Activated naive CD4-positive, alpha-beta T cell treated with anti-CD3 and anti-CD28 coated beads for 36 hours (primary cell): ENCODE measurements at regions not wholly inside any gene's neighbourhood (a gene's known extent, or its start where the extent isn't known, plus 50 kb on each side); places are given as distances from the start of the nearest gene placed in this dataset.
"Not testable (repeated sequence)": the region's sequence is repeated elsewhere in the genome, so short reads cannot be mapped to it uniquely, and the experiment has no call there.

Experiments
- CTCF ChIA-PET: fragments of 350-600 bp; sonication (Branson Sonifier 250); formaldehyde crosslinking; loops from one replicate; lab custom pipeline; 2021; ENCODE audit warnings: antibody characterized with exemption; lab: Charles Lee
- DNase-seq: peaks from one replicate; pipeline ENCODE4 v3.0.0-alpha.2; 2020
- H3K27ac Mint-ChIP-seq: one replicate; pipeline ENCODE4 v1.8.0; 2021; ENCODE audit warnings: mild to moderate bottlenecking, mixed read lengths
- H3K27me3 Mint-ChIP-seq: one replicate; pipeline ENCODE4 v1.8.0; 2021; ENCODE audit warnings: low read depth, mixed read lengths
- H3K36me3 Mint-ChIP-seq: one replicate; pipeline ENCODE4 v1.8.0; 2021; ENCODE audit warnings: low read depth, mixed read lengths
- H3K4me1 Mint-ChIP-seq: one replicate; pipeline ENCODE4 v1.8.0; 2021; ENCODE audit warnings: low read depth, mixed read lengths
- H3K4me3 Mint-ChIP-seq: one replicate; pipeline ENCODE4 v1.8.0; 2021; ENCODE audit warnings: mild to moderate bottlenecking, moderate library complexity, mixed read lengths
- H3K9me3 Mint-ChIP-seq: one replicate; pipeline ENCODE4 v1.8.0; 2021; ENCODE audit warnings: mixed read lengths
- intact Hi-C: fragments of 100-400 bp; cut with micrococcal nuclease; formaldehyde crosslinking; loops from one replicate; pipeline ENCODE4 v1.15.1; 2023

- CTCF ChIA-PET, result interaction anchor here (0.6 kb wide), 1 partner anchor 229 kb away, joined by 3 read pairs; no protein-coding TSS in a partner anchor
- H3K36me3 Mint-ChIP-seq, result no peaks in the 10 kb centered on the region
- DNase-seq, result no peak
- H3K4me3 Mint-ChIP-seq, result no peak overlapping the region
- no peaks in the 10 kb centered on the region for H3K27me3 Mint-ChIP-seq
- H3K27ac Mint-ChIP-seq, result no peak overlapping the region
- H3K9me3 Mint-ChIP-seq, result no peaks in the 10 kb centered on the region
- intact Hi-C loops, result no loop called here
- H3K4me1 Mint-ChIP-seq, result no peaks in the 10 kb centered on the region
Observed at GRCh38 chr2:61664190-61664589, 126.0 kb upstream of the XPO1 start.

GRCh38 chr2:61662990-61663389, 124.8 kb upstream of the XPO1 start:
- intact Hi-C loops, result no loop called here
- Mint-ChIP-seq H3K4me3 (no peak overlapping the region), H3K4me1 (no peaks in the 10 kb centered on the region), H3K9me3 (no peaks in the 10 kb centered on the region), H3K27ac (no peak overlapping the region), H3K36me3 (no peaks in the 10 kb centered on the region), H3K27me3 (no peaks in the 10 kb centered on the region)
- CTCF ChIA-PET, result interaction anchor here (1.0 to 1.4 kb wide), 2 partner anchors 12 to 13 kb away, joined by 3 read pairs; no protein-coding TSS in a partner anchor
- no peak for DNase-seq

- no peaks in the 10 kb centered on the region for H3K36me3 Mint-ChIP-seq
- DNase-seq, result no peak
- no peak overlapping the region for H3K27ac Mint-ChIP-seq
- H3K4me1 Mint-ChIP-seq, result no peaks in the 10 kb centered on the region
- CTCF ChIA-PET, result interaction anchor here (0.8 to 1.3 kb wide), 3 partner anchors 9 to 983 kb away, joined by 3 to 6 read pairs (median 6); no protein-coding TSS in a partner anchor
- no peaks in the 10 kb centered on the region for H3K9me3 Mint-ChIP-seq
- H3K4me3 Mint-ChIP-seq, result no peak overlapping the region
- intact Hi-C loops, result no loop called here
- no peaks in the 10 kb centered on the region for H3K27me3 Mint-ChIP-seq
Observed at GRCh38 chr2:61660511-61661388, 122.6 kb upstream of the XPO1 start.

- Mint-ChIP-seq H3K4me3 (no peak overlapping the region), H3K4me1 (no peaks in the 10 kb centered on the region), H3K36me3 (no peaks in the 10 kb centered on the region), H3K27ac (no peak overlapping the region), H3K9me3 (no peaks in the 10 kb centered on the region), H3K27me3 (no peaks in the 10 kb centered on the region)
- DNase-seq, result no peak
- intact Hi-C loops, result loop anchor here (1.0 to 5.0 kb wide), 4 partner anchors 233 to 642 kb away; partner anchors contain the start of genes PEX13 and PUS10
- CTCF ChIA-PET, result interaction anchor here (0.6 to 2.2 kb wide), 8 partner anchors 12 to 488 kb away, joined by 3 to 8 read pairs (median 4); no protein-coding TSS in a partner anchor
Observed at GRCh38 chr2:61658841-61659780, 121.0 kb upstream of the XPO1 start.

GRCh38 chr2:61649946-61650345, 111.8 kb upstream of the XPO1 start:
- H3K36me3 Mint-ChIP-seq, intact Hi-C loops, H3K4me3 Mint-ChIP-seq, DNase-seq, H3K4me1 Mint-ChIP-seq, H3K27ac Mint-ChIP-seq, CTCF ChIA-PET, H3K27me3 Mint-ChIP-seq: not testable (repeated sequence)
- H3K9me3 Mint-ChIP-seq, result peaks cover 12% of the 10 kb centered on the region

- Mint-ChIP-seq H3K9me3 (peaks cover 12% of the 10 kb centered on the region), H3K27me3 (no peaks in the 10 kb centered on the region), H3K36me3 (peaks cover 1% of the 10 kb centered on the region), H3K4me3 (no peak overlapping the region), H3K4me1 (no peaks in the 10 kb centered on the region), H3K27ac (no peak overlapping the region)
- DNase-seq, result no peak
- intact Hi-C loops, result no loop called here
- CTCF ChIA-PET, result no interaction called here
Observed at GRCh38 chr2:61649021-61649420, 110.9 kb upstream of the XPO1 start.

GRCh38 chr2:61647044-61647443, 108.9 kb upstream of the XPO1 start:
- CTCF ChIA-PET, result no interaction called here

GRCh38 chr2:61645911-61646310, 107.8 kb upstream of the XPO1 start:
- Mint-ChIP-seq H3K9me3 (peaks cover 10% of the 10 kb centered on the region), H3K27me3 (no peaks in the 10 kb centered on the region)

More at GRCh38 chr2:61647044-61647443, 108.9 kb upstream of the XPO1 start:
- intact Hi-C loops, result no loop called here
- no peaks in the 10 kb centered on the region for H3K4me1 Mint-ChIP-seq
- DNase-seq, result no peak
- peaks cover 1% of the 10 kb centered on the region for H3K36me3 Mint-ChIP-seq
- no peak overlapping the region for H3K4me3 Mint-ChIP-seq
- no peak overlapping the region for H3K27ac Mint-ChIP-seq
- H3K9me3 Mint-ChIP-seq, result peaks cover 12% of the 10 kb centered on the region
- H3K27me3 Mint-ChIP-seq, result no peaks in the 10 kb centered on the region

GRCh38 chr2:61643153-61643552, 105.0 kb upstream of the XPO1 start:
- DNase-seq, H3K27ac Mint-ChIP-seq, H3K4me1 Mint-ChIP-seq, CTCF ChIA-PET, intact Hi-C loops, H3K36me3 Mint-ChIP-seq, H3K27me3 Mint-ChIP-seq, H3K9me3 Mint-ChIP-seq, H3K4me3 Mint-ChIP-seq: not testable (repeated sequence)

More at GRCh38 chr2:61645911-61646310, 107.8 kb upstream of the XPO1 start:
- Mint-ChIP-seq H3K36me3 (no peaks in the 10 kb centered on the region), H3K4me3 (no peak overlapping the region), H3K4me1 (no peaks in the 10 kb centered on the region), H3K27ac (no peak overlapping the region)
- intact Hi-C loops, result no loop called here
- no peak for DNase-seq
- CTCF ChIA-PET, result no interaction called here

- intact Hi-C loops, result no loop called here
- Mint-ChIP-seq H3K27ac (no peak overlapping the region), H3K4me1 (no peaks in the 10 kb centered on the region), H3K4me3 (no peak overlapping the region), H3K27me3 (no peaks in the 10 kb centered on the region), H3K36me3 (no peaks in the 10 kb centered on the region), H3K9me3 (no peaks in the 10 kb centered on the region)
- DNase-seq, result no peak
- CTCF ChIA-PET, result interaction anchor here (0.9 kb wide), 1 partner anchor 12 kb away, joined by 3 read pairs; no protein-coding TSS in a partner anchor
Observed at GRCh38 chr2:61640406-61640805, 102.2 kb upstream of the XPO1 start.

GRCh38 chr2:61639721-61640120, 101.6 kb upstream of the XPO1 start:
- Mint-ChIP-seq H3K27ac (no peak overlapping the region), H3K4me3 (no peak overlapping the region), H3K9me3 (no peaks in the 10 kb centered on the region), H3K27me3 (no peaks in the 10 kb centered on the region), H3K36me3 (no peaks in the 10 kb centered on the region), H3K4me1 (no peaks in the 10 kb centered on the region)
- no peak for DNase-seq
- intact Hi-C loops, result no loop called here
- CTCF ChIA-PET, result no interaction called here

- intact Hi-C loops, result no loop called here
- H3K27ac Mint-ChIP-seq, result no peak overlapping the region
Observed at GRCh38 chr2:61636686-61637085, 98.5 kb upstream of the XPO1 start.

More at GRCh38 chr2:61636686-61637085, 98.5 kb upstream of the XPO1 start:
- no peaks in the 10 kb centered on the region for H3K36me3 Mint-ChIP-seq
- H3K27me3 Mint-ChIP-seq, result no peaks in the 10 kb centered on the region
- no peaks in the 10 kb centered on the region for H3K9me3 Mint-ChIP-seq
- no peaks in the 10 kb centered on the region for H3K4me1 Mint-ChIP-seq
- no peak overlapping the region for H3K4me3 Mint-ChIP-seq
- no peak for DNase-seq
- CTCF ChIA-PET, result interaction anchor here (0.6 to 0.9 kb wide), 2 partner anchors 35 to 553 kb away, joined by 3 to 4 read pairs; no protein-coding TSS in a partner anchor
